ENCODE measurements at regions not wholly inside any gene's neighbourhood (a gene's known extent, or its start where the extent isn't known, plus 50 kb on each side); places are given as distances from the start of the nearest gene placed in this dataset.
"Not testable (repeated sequence)": the region's sequence is repeated elsewhere in the genome, so short reads cannot be mapped to it uniquely, and the experiment has no call there.

GRCh38 chr13:106081221-106081620, 454.2 kb downstream of the EFNB2 start:
- FAIRE-seq; DNase-seq (ENCODE audit: low spot score in 2 of 2): not testable (repeated sequence)

- no peak for FAIRE-seq
- no peak for DNase-seq (ENCODE audit: low spot score in 2 of 2)
Measured at GRCh38 chr13:106078191-106078590, 457.3 kb downstream of the EFNB2 start.

GRCh38 chr13:106077017-106077416, 458.4 kb downstream of the EFNB2 start:
- DNase-seq (ENCODE audit: low spot score in 2 of 2) (no peak), FAIRE-seq (no peak)

- DNase-seq (ENCODE audit: low spot score in 2 of 2) = no peak
- no peak for FAIRE-seq
Measured at GRCh38 chr13:106072014-106072413, 463.4 kb downstream of the EFNB2 start.

GRCh38 chr13:106063591-106064313, 471.7 kb downstream of the EFNB2 start:
- no peak for FAIRE-seq

GRCh38 chr13:106061781-106062180, 473.7 kb downstream of the EFNB2 start:
- FAIRE-seq = no peak

More at GRCh38 chr13:106063591-106064313, 471.7 kb downstream of the EFNB2 start:
- no peak for DNase-seq (ENCODE audit: low spot score in 2 of 2)

GRCh38 chr13:106056851-106057250, 478.6 kb downstream of the EFNB2 start:
- FAIRE-seq (no peak), DNase-seq (ENCODE audit: low spot score in 2 of 2) (no peak)

More at GRCh38 chr13:106061781-106062180, 473.7 kb downstream of the EFNB2 start:
- no peak for DNase-seq (ENCODE audit: low spot score in 2 of 2)

GRCh38 chr13:106052200-106052767, 483.2 kb downstream of the EFNB2 start:
- DNase-seq (ENCODE audit: low spot score in 2 of 2) (no peak), FAIRE-seq (no peak)

- FAIRE-seq (no peak), DNase-seq (ENCODE audit: low spot score in 2 of 2) (no peak)
Measured at GRCh38 chr13:106049171-106049570, 486.3 kb downstream of the EFNB2 start.

- FAIRE-seq (no peak), DNase-seq (ENCODE audit: low spot score in 2 of 2) (no peak)
Measured at GRCh38 chr13:106048386-106048785, 487.1 kb downstream of the EFNB2 start.

GRCh38 chr13:106047859-106048258, 487.6 kb downstream of the EFNB2 start:
- no peak for DNase-seq (ENCODE audit: low spot score in 2 of 2)
- no peak for FAIRE-seq

- DNase-seq (ENCODE audit: low spot score in 2 of 2) (no peak), FAIRE-seq (no peak)
Measured at GRCh38 chr13:106042996-106043581, 492.4 kb downstream of the EFNB2 start.

- no peak for DNase-seq (ENCODE audit: low spot score in 2 of 2)
- FAIRE-seq = no peak
Measured at GRCh38 chr13:106041445-106041844, 494.0 kb downstream of the EFNB2 start.

- no peak for DNase-seq (ENCODE audit: low spot score in 2 of 2)
- FAIRE-seq = no peak
Measured at GRCh38 chr13:106038752-106039151, 496.7 kb downstream of the EFNB2 start.

GRCh38 chr13:106036870-106037269, 498.6 kb downstream of the EFNB2 start:
- FAIRE-seq (no peak), DNase-seq (ENCODE audit: low spot score in 2 of 2) (no peak)

- DNase-seq (ENCODE audit: low spot score in 2 of 2) (no peak), FAIRE-seq (no peak)
Measured at GRCh38 chr13:106034201-106034600, 501.3 kb downstream of the EFNB2 start.

GRCh38 chr13:106033659-106034058, 501.8 kb downstream of the EFNB2 start:
- FAIRE-seq (no peak), DNase-seq (ENCODE audit: low spot score in 2 of 2) (no peak)

GRCh38 chr13:106032441-106032840, 503.0 kb downstream of the EFNB2 start:
- FAIRE-seq (no peak), DNase-seq (ENCODE audit: low spot score in 2 of 2) (no peak)

- DNase-seq (ENCODE audit: low spot score in 2 of 2) (no peak), FAIRE-seq (no peak)
Measured at GRCh38 chr13:106029676-106030290, 505.7 kb downstream of the EFNB2 start.

- DNase-seq (ENCODE audit: low spot score in 2 of 2) (no peak), FAIRE-seq (no peak)
Measured at GRCh38 chr13:106028911-106029310, 506.6 kb downstream of the EFNB2 start.

- DNase-seq (ENCODE audit: low spot score in 2 of 2) (no peak), FAIRE-seq (no peak)
Measured at GRCh38 chr13:106011600-106011999, 523.9 kb downstream of the EFNB2 start.

All from frontal cortex (tissue), 3 donors.